ENCODE measurements at regions not wholly inside any gene's neighbourhood (a gene's known extent, or its start where the extent isn't known, plus 50 kb on each side); places are given as distances from the start of the nearest gene placed in this dataset.
A peak's percentile ranks its signal among the peaks of the same experiment; 100 is the strongest.
"Not testable (repeated sequence)": the region's sequence is repeated elsewhere in the genome, so short reads cannot be mapped to it uniquely, and the experiment has no call there.

GRCh38 chr9:88287972-88288371 lies 100.3 kb upstream of the SPIN1 start:
- intact Hi-C loops (cut with DNase I): no loop called here
- DNase-seq: no peak

- intact Hi-C loops (cut with DNase I): no loop called here
- DNase-seq: peak in 3 of 10 donors; percentile 11 to 82 (median 24)
Observed at GRCh38 chr9:88280816-88281382, 107.3 kb upstream of the SPIN1 start.

GRCh38 chr9:88278036-88278435 lies 110.2 kb upstream of the SPIN1 start:
- intact Hi-C loops (cut with DNase I): no loop called here
- DNase-seq: no peak

GRCh38 chr9:88274078-88274477 lies 114.2 kb upstream of the SPIN1 start:
- no peak for DNase-seq
- intact Hi-C loops (cut with DNase I): no loop called here

- intact Hi-C loops (cut with DNase I): no loop called here
- DNase-seq: no peak
Observed at GRCh38 chr9:88272986-88273385, 115.3 kb upstream of the SPIN1 start.

- no peak for DNase-seq
- intact Hi-C loops (cut with DNase I): no loop called here
Observed at GRCh38 chr9:88270413-88270812, 117.8 kb upstream of the SPIN1 start.

- intact Hi-C loops (cut with DNase I): no loop called here
Observed at GRCh38 chr9:88268886-88269285, 119.4 kb upstream of the SPIN1 start.

GRCh38 chr9:88267283-88267682 lies 121.0 kb upstream of the SPIN1 start:
- DNase-seq: no peak
- intact Hi-C loops (cut with DNase I): no loop called here

More at GRCh38 chr9:88268886-88269285, 119.4 kb upstream of the SPIN1 start:
- no peak for DNase-seq

- intact Hi-C loops (cut with DNase I): no loop called here
- DNase-seq: no peak
Observed at GRCh38 chr9:88266416-88266815, 121.8 kb upstream of the SPIN1 start.

DNA sequence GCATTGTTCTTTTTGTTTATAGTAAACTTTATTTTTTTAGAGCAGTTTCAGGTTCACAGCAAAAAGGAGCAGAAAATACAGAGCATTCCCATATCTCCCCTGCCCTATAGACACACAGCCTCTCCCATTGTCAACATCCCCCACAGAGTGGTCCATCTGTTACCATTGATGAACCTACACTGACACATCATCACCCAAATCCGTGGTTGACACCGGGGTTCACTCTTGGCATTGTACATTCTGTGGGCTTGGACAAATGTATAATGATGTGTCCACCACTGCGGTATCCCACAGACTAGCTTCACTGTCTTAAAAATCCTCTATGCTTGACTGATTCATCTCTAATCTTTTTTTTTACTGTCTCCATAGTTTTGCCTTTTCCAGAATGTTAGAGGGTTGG lies 120.7 kb upstream of the SPATA31C2 start:
- intact Hi-C loops (cut with DNase I): no loop called here
- DNase-seq: no peak

DNA sequence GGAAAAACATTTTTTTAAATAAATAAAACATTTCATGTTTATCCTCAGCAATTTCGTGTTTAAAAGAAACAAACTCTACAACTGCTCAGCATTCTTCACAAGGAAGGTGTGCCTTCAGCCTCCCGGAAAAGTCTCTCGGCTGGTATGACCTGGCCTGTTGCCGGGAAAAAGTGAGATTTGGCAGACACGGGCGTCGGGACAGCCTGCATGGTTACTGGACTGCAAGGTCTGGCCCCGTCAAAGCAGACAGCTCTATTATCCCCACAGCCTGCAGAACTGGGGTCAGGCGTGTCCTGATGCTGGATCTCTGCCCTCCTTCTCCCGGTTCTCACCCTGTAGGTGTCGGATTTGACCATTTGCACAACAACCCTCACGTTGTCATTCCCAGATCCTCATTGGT lies 120.3 kb upstream of the SPATA31C2 start:
- peak in 2 of 10 donors; percentile 27 to 80 for DNase-seq
- intact Hi-C loops (cut with DNase I): no loop called here

GRCh38 chr9:88258024-88258423 lies 119.7 kb upstream of the SPATA31C2 start:
- intact Hi-C loops (cut with DNase I): no loop called here
- no peak for DNase-seq

DNA sequence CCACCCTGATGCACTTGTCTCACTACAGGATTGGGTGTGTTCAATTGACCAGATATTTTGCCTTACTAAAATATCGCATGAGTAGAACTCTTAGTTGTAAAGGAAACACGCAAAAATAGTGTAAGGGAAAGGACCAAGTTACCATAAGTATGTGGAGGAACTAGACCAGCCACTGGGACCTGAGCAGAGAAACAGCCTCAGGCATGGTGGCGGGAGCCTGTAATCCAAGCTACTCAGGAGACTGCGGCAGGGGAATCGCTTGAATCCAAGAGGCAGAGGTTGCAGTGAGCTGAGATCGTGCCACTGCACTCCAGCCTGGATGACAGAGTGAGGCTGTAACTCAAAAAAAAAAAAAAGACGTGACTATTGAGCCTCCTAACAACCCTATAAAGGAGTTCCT lies 117.9 kb upstream of the SPATA31C2 start:
- DNase-seq: no peak
- intact Hi-C loops (cut with DNase I): no loop called here

DNA sequence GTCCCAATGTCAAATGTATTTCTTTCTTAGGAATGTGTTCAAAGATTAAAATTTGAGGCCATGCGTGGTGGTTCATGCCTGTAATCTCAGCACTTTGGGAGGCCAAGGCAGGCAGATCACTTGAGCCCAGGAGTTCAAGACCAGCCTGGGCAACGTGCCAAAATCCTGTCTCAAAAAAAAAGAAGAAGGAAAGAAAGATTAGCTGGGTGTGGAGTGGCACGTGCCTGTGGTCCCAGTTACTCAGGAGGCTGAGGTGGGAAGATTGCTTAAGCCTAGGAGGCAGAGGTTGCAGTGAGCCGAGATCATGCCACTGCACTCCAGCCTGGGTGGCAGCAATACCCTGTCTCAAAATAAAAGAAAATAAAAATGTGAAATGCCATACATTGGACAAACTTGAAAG lies 117.5 kb upstream of the SPATA31C2 start:
- DNase-seq; intact Hi-C loops (cut with DNase I): not testable (repeated sequence)

GRCh38 chr9:88251903-88252302 lies 113.6 kb upstream of the SPATA31C2 start:
- no peak for DNase-seq
- intact Hi-C loops (cut with DNase I): no loop called here

GRCh38 chr9:88243736-88244135 lies 105.5 kb upstream of the SPATA31C2 start:
- DNase-seq: no peak
- intact Hi-C loops (cut with DNase I): no loop called here

GRCh38 chr9:88242879-88243278 lies 104.6 kb upstream of the SPATA31C2 start:
- DNase-seq: no peak
- intact Hi-C loops (cut with DNase I): no loop called here

- intact Hi-C loops (cut with DNase I): loop anchor here (5.0 kb wide), 1 partner anchor 149 kb away; the partner anchor contains the start of gene SPIN1
- DNase-seq: no peak
Observed at GRCh38 chr9:88237991-88238571, 99.8 kb upstream of the SPATA31C2 start.

DNA sequence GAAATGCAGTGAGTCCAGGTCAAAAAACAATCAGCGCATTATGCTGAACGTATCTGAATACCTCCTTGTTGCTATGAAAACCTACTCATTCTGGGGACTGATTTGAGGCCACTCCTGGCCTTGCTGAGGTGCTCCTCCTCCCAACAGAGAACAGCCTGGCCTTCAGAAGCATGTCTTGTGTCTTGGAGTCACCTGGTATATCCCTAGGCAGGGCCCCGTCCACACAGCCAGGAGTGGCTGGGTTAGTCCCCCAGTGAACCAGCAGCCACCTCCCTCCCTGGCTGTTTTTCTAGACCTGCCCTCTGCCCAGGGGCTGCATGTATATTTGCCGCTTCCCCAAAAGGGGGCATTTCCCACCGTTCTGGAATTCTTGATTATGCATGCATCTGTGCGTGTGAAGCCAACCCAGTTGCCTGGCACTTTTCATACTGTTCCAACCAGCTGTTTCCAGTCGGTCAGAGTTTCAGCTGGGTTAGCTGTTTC lies 99.2 kb upstream of the SPATA31C2 start:
- no peak for DNase-seq
- intact Hi-C loops (cut with DNase I): loop anchor here (5.0 kb wide), 1 partner anchor 150 kb away; the partner anchor contains the start of gene SPIN1

GRCh38 chr9:88236511-88237478 lies 98.5 kb upstream of the SPATA31C2 start:
- intact Hi-C loops (cut with DNase I): loop anchor here (5.0 kb wide), 1 partner anchor 151 kb away; the partner anchor contains the start of gene SPIN1
- DNase-seq: peak in 7 of 10 donors; percentile 20 to 89 (median 37)

- no peak for DNase-seq
- intact Hi-C loops (cut with DNase I): loop anchor here (5.0 kb wide), 1 partner anchor 152 kb away; the partner anchor contains the start of gene SPIN1
Observed at GRCh38 chr9:88235615-88236014, 97.3 kb upstream of the SPATA31C2 start.

Data from posterior cingulate gyrus (tissue), 11 donors.